ENCODE measurements at regions not wholly inside any gene's neighbourhood (a gene's known extent, or its start where the extent isn't known, plus 50 kb on each side); places are given as distances from the start of the nearest gene placed in this dataset.
"Not testable (repeated sequence)": the region's sequence is repeated elsewhere in the genome, so short reads cannot be mapped to it uniquely, and the experiment has no call there.

GRCh38 chr2:35538796-35539195 lies 816.8 kb upstream of the CRIM1 start:
- DNase-seq (ENCODE audit: low spot score) = no peak

- DNase-seq (ENCODE audit: low spot score) = no peak
These were observed 824.9 kb upstream of the CRIM1 start for GRCh38 chr2:35530615-35531135.

- no peak for DNase-seq (ENCODE audit: low spot score)
These were observed 828.8 kb upstream of the CRIM1 start for GRCh38 chr2:35526741-35527140.

GRCh38 chr2:35522450-35522849 lies 833.1 kb upstream of the CRIM1 start:
- DNase-seq (ENCODE audit: low spot score) = no peak

- DNase-seq (ENCODE audit: low spot score) = no peak
These were observed 844.9 kb upstream of the CRIM1 start for GRCh38 chr2:35510636-35511035.

GRCh38 chr2:35508601-35509000 lies 847.0 kb upstream of the CRIM1 start:
- no peak for DNase-seq (ENCODE audit: low spot score)

- DNase-seq (ENCODE audit: low spot score) = no peak
These were observed 851.2 kb upstream of the CRIM1 start for GRCh38 chr2:35504419-35504818.

- no peak for DNase-seq (ENCODE audit: low spot score)
These were observed 851.8 kb upstream of the CRIM1 start for GRCh38 chr2:35503738-35504199.

- DNase-seq (ENCODE audit: low spot score) = no peak
These were observed 852.3 kb upstream of the CRIM1 start for GRCh38 chr2:35503311-35503710.

GRCh38 chr2:35501076-35501475 lies 854.5 kb upstream of the CRIM1 start:
- DNase-seq (ENCODE audit: low spot score) = no peak

GRCh38 chr2:35496022-35496421 lies 859.6 kb upstream of the CRIM1 start:
- DNase-seq (ENCODE audit: low spot score) = no peak

- DNase-seq (ENCODE audit: low spot score) = no peak
These were observed 860.4 kb upstream of the CRIM1 start for GRCh38 chr2:35495182-35495581.

GRCh38 chr2:35478121-35478520 lies 877.5 kb upstream of the CRIM1 start:
- not testable (repeated sequence) for DNase-seq (ENCODE audit: low spot score)

GRCh38 chr2:35468245-35468644 lies 887.3 kb upstream of the CRIM1 start:
- no peak for DNase-seq (ENCODE audit: low spot score)

GRCh38 chr2:35463805-35464596 lies 891.6 kb upstream of the CRIM1 start:
- no peak for DNase-seq (ENCODE audit: low spot score)

GRCh38 chr2:35462226-35462998 lies 893.2 kb upstream of the CRIM1 start:
- no peak for DNase-seq (ENCODE audit: low spot score)

GRCh38 chr2:35461406-35461805 lies 894.2 kb upstream of the CRIM1 start:
- no peak for DNase-seq (ENCODE audit: low spot score)

- DNase-seq (ENCODE audit: low spot score) = no peak
These were observed 900.5 kb upstream of the CRIM1 start for GRCh38 chr2:35454966-35455638.

- DNase-seq (ENCODE audit: low spot score) = no peak
These were observed 907.8 kb upstream of the CRIM1 start for GRCh38 chr2:35447821-35448220.

GRCh38 chr2:35447215-35447614 lies 908.4 kb upstream of the CRIM1 start:
- DNase-seq (ENCODE audit: low spot score) = peak; percentile 29

GRCh38 chr2:35443087-35443486 lies 912.5 kb upstream of the CRIM1 start:
- peak; percentile 21 for DNase-seq (ENCODE audit: low spot score)

- DNase-seq (ENCODE audit: low spot score) = not testable (repeated sequence)
These were observed 914.0 kb upstream of the CRIM1 start for GRCh38 chr2:35441575-35441974.
